GM20431 (cell line): ENCODE measurements at regions not wholly inside any gene's neighbourhood (a gene's known extent, or its start where the extent isn't known, plus 50 kb on each side); places are given as distances from the start of the nearest gene placed in this dataset.

Source experiments
- in situ Hi-C: fragments of 300-500 bp; cut with MseI, MboI; formaldehyde crosslinking; loops from one replicate; pipeline ENCODE4 v1.15.0; 2020; ENCODE audit warnings: low sequenced_read_pairs; ENCODE audit not compliant: unreplicated experiment

DNA sequence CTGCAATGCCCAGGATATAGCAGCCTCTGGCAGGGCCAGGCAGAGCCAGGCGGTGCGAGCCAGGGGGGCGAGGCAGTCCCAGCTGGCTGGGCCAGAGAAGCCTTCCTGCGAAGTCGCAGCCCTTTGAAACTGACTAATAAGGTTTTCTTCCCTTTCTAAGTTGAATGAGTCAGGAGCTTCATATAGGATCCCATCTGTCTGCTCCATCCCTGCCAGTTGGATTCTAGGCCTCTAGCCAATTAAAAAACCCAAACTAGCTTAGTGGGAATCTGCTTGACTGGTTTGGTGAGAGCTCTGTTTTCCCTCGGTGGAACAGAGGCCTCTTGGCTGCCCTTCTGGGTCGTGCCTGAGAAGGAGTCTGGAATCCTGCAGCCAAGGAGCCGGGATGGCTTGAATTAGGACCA is 70.1 kb upstream of the RAPGEF1 start:
- in situ Hi-C loops = loop anchor here (10.0 kb wide), 1 partner anchor 65 kb away; no protein-coding TSS in a partner anchor

DNA sequence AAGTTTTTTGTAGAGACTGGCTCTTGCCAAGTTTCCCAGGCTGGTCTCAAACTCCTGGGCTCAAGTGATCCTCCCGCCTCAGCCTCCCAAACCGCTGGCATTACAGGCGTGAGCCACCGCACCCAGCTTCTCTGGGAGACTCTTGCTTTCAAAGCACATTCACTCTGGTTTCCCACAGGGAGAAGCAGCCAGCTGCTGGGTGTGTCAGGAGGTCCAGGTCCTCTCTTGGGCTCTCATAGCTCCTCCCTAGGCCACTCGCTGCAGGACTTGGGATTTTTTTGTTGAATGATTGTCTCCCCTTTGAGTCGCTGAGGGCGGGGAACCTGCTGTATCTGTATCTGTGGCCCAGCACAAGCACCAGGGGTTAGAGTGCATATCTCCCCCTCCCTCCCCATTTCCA is 68.4 kb upstream of the RAPGEF1 start:
- in situ Hi-C loops = no loop called here

DNA sequence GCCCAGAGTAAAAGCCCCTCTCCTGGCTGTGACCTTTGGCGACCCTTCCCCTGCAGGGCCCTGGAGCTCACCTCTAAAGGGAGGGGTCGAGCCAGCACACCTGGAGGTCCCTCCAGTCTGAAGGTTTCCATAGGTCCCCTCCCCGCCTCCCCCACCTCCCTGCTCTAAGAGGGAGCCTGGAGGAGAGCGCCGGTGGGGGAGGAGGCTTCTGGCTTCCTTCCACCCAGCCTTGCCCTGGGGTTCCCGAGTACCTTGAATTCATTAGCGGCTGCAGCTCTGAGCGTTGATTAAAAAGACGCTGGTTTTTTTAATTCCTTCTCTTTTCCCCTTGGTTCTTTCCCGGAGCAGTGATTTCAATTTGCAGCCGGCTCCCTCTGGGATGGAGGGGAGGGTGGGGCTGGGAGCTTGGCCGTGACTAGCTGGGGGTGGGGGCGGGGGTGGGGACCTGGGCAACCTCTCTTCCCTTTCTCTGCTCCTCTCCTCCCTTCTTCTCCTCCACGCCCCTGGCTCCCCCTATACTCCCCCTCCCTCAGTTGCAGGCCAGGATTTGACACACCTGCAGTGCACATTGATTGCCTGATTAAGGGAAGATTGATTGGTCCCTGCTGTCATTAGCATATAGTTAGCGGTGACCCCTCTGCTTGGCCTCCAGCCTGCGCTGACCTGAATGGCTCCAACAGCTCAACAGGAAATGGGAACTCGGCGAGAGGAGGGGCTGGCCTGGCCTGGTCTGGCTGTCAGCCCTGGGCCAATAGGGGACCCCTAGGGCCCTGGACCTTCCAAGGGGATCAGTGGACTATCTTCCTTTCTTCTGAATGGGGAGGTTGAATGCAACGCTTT is 67.5 kb upstream of the RAPGEF1 start:
- in situ Hi-C loops = no loop called here

DNA sequence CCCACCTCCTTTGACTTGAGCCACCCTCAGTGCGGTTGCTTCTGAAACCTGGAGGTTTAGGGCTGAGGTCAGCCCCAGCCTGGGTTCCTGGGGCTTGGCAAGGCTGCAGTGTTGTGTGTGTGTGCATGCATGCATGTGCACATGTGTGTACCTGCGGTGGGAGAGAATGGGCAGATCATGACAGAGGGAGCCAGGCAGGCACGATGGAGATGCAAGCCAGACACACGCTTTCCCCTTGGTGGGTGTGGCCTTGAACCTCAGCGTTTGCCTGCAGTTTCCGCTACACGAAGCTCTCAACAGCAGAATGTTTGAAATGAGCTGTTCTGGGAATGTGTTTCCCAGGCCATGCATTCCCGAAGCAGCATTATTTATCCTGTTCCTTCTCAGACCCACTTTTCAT is 65.9 kb upstream of the RAPGEF1 start:
- in situ Hi-C loops = no loop called here

DNA sequence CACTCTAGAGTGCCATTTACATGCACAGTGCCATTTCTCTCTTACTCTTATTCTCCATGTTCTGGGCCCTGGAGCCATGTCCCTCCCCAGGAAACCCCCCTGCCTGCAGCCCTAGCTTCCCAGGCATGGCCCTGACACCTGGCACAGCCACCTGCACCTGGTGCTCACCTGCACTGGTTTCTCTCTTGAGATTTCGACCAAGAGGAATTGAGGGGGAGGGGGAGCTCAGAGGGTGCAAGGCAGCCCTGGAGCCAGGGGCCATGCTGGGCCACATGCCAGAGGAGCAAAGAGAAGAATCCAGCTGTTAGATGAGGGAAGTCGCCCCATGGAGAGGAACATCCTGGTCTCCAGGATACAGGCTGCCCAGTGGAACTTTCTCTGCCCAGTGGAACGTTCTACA is 65.0 kb upstream of the RAPGEF1 start:
- in situ Hi-C loops = no loop called here

DNA sequence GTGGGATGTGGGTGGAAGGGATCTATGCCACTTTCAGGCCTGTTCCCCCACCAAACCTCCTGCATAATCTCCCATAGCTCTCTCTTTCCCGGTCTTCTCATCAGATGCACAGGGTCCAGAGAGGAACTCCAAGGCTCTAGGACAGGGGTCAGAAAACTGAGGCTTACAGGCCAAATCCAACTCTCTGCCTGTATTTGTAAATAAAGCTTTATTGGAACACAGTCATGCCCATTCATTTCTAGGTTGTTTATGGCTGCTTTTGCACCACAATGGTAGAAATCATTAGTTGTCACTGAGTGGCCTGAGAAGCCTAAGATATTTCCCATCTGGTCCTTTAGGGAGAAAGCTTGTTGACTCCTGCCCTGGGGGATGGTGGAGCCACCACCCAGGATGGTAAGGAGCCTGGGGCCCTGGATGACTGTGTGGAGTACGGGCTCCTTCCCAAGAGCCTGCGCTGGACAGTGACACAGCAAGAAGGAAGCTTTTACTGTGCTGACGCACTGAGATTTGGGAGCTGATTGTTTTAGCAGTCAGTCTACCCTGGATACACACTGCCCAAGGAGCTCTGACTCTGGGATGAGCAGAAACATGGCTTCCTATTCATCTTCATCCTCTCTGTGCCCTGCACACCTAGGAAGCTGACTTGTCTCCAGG is 64.0 kb upstream of the RAPGEF1 start:
- in situ Hi-C loops = no loop called here

DNA sequence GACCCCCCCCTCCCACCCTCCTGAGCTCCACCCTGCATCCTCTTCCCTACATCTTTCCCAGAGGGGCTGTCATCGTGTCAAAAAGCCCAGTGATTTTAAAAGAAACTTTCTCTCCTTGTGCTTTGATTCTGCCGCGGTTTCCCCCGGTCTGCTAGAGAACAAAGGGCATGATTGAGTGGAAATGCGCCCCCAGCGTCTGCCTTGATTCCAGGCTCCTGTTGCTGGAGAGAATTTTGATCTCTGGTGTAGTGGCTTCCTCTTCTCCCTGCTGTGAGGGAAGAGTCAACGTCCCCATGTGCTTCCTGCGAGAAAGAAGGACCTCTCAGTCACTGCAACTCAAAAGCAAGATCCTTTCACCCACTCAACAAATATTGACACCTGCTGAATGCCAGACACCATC is 61.9 kb upstream of the RAPGEF1 start:
- in situ Hi-C loops = no loop called here

DNA sequence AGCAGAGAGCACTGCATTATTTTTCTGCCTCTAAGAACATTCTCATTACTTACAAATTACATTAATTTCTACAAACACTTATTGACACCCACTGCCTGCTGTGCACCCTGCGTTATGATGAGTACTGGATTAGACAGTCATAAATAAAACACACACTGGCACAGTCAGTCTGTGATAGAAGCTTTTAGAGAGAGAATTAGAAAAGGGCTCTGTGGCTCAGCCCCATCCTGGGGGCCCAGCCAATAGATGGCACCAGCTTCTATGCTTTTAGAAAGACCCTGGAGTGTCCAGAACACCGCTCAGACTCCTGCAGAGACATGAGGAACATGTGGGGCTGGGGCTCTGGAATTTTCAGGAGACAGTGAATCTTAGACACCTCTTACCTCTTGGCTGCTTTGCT is 61.0 kb upstream of the RAPGEF1 start:
- in situ Hi-C loops = no loop called here

DNA sequence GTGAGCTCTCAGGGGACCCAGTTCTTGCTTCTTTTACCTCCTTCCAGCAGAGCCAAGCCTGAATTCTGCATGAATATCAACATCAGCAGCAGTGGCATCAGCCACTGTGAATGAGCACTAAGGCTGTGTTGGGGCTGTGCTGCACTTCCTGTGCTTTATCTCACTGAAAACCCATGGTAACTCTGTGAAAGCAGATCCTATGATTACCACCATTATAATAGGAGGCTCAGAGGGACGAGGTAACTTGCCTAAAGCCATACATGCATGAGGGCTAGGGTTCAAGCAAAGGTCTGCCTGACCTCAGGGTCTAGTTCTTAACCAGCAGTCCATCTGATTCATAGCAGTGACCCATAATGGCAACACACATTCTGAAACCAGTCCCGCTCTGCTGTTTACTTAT is 60.5 kb upstream of the RAPGEF1 start:
- in situ Hi-C loops = no loop called here

DNA sequence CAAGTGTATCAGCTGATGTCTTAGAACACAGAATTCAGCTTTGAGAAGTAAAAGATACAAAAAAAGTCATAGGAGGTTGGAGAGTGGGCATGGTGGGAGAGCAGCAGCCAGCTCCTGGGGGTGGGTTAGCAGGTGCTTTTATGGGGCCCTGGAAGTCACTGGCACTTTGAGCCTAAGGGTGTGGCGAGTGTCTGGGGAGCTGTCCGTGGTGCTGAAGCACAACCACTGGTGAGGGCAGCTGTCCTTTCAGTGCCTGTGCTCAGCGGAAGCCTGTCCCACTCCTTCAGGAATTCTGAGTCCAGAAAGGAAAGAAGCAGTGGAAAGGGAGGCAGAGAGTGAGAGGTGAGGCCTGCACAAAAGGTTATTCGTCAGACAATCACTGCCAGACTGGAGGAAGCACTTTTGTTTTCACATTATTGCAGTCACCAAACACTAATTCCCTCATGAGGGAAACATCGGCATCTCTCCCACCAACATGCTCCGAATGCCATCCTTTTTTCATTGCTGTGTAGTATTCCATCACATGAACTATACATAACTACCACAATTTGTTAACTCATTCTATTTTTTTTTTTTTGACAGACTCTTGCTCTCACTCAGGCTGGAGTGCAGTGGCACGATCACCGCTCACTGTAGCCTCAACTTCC is 59.4 kb upstream of the RAPGEF1 start:
- in situ Hi-C loops = no loop called here

DNA sequence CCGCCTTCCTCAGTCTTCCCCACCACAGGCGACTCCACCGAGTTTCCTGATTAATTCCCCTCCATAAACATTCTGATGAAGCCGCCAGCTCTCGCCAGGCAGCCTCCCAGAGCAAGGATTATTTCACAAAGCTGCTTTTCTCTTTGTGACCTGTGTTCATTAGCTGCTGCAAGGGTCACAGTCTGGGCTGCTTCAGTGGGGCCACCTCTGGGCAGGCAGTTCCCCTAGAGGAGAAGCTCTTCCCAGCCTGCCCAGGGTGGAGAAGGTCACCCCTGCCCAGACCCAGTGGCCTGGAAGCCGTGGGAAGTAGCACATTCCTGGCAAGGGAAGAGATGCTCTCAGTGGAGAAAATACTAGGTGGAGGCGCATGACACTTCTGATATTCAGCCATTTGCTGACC is 58.4 kb upstream of the RAPGEF1 start:
- in situ Hi-C loops = no loop called here

DNA sequence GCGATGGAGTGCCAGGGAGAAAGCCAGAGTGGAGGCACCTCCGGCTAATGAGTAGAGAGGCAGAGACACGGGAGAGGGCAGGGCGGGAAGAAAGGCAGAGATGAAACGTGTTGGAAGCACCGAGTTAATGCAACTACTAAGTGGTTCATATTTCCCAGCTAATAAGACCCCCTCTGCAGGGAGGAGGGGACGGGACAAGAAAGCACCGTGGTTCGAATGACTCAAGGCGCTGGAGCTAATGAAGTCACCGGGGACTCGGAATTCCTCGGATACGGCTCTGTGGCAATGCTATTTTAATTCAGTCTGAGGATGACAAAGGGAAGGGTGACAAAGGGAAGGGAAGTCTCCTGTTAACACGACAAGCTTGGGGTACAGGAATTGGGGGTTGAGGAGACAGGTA is 54.5 kb upstream of the RAPGEF1 start:
- in situ Hi-C loops = no loop called here

DNA sequence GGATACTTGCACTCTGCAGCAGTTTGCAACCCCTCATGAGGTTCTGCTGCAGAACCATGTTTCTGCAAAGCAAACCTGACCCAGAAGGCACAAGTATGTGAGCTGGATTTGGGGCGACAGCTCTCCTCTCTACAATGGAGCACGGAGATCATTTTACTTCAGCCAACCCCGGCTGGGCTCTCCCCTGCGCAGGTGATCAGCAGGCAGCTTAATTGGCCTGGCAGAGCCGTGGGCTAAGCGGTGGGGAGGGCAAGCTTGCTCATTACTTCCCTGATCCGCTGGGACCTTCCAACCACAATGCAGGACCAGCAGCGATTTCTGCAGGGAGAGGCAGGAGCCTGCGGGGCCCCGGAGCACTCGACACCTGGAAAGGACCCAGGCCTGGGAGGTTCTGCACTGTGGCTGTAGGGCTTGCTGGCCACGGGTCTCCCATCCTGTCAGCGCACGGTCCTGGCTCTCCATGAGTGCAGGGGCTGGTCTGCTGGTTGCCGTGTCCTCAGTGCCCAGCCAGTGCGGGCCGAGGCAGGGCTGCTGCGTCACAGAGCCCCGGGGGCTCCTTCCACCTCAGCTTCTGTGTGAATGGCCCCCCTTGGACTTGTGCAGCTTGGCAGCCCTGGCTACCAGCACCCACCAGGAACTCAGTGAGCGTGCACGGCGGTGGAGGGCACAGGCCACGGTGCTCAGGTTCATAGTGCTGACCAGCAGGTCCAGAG is 51.8 kb upstream of the RAPGEF1 start:
- in situ Hi-C loops = no loop called here
